Lower leg skin (tissue), 3 donors: ENCODE measurements at regions not wholly inside any gene's neighbourhood (a gene's known extent, or its start where the extent isn't known, plus 50 kb on each side); places are given as distances from the start of the nearest gene placed in this dataset.

Experiments
- CTCF ChIP-seq, 3 donors: fragments of 450-650 bp; IDR thresholded peaks; one replicate each; pipeline ENCODE4 v1.5.1; 2016; ENCODE audit warnings: antibody characterized with exemption in 3 of 3, mild to moderate bottlenecking in 3 of 3, moderate library complexity in 2 of 3
- POLR2A ChIP-seq, 2 donors: fragments of 450-650 bp; IDR thresholded peaks; one replicate each; pipeline ENCODE4 v1.6.1; 2016 to 2017; ENCODE audit warnings: antibody characterized with exemption in 2 of 2, mild to moderate bottlenecking in 1 of 2, moderate library complexity in 1 of 2

- TF ChIP-seq CTCF (IDR thresholded peaks at IDR 0.05) (no peak), POLR2A (IDR thresholded peaks at IDR 0.05) (no peak)
Measured at GRCh38 chr10:3719024-3719843, 65.8 kb downstream of the KLF6 start.
